PFSK-1 (cell line): ENCODE measurements at regions not wholly inside any gene's neighbourhood (a gene's known extent, or its start where the extent isn't known, plus 50 kb on each side); places are given as distances from the start of the nearest gene placed in this dataset.

Experiments
- FOXP2 ChIP-seq: optimal IDR thresholded peaks from 2 replicates; pipeline ENCODE3; 2011; ENCODE audit warnings: borderline replicate concordance, control low read depth, inconsistent platforms; ENCODE audit not compliant: insufficient read depth; ENCODE audit errors: extremely low read length, extremely low read depth
- POLR2AphosphoS5 ChIP-seq: IDR thresholded peaks from 2 replicates; pipeline ENCODE4 v1.6.1; 2012; ENCODE audit warnings: low read depth, mild to moderate bottlenecking, control low read depth, low read length, moderate library complexity
- SIN3A ChIP-seq: IDR thresholded peaks from 2 replicates; pipeline ENCODE4 v1.6.1; 2012; ENCODE audit warnings: mild to moderate bottlenecking, low read length, moderate library complexity, borderline replicate concordance; ENCODE audit not compliant: insufficient read depth
- TAF1 ChIP-seq: IDR thresholded peaks from 2 replicates; pipeline ENCODE4 v1.6.1; 2012; ENCODE audit warnings: low read length, control low read depth, borderline replicate concordance; ENCODE audit not compliant: insufficient read depth
- TF ChIP-seq, protein P1 (sequence below), 2 experiments: IDR thresholded peaks; 2 replicates each; pipeline versions ENCODE4 v1.6.1 to v1.8.0; 2011 to 2012; ENCODE audit warnings: low read depth in 2 of 2, low read length in 2 of 2, control low read depth in 1 of 2, inconsistent platforms in 1 of 2, mild to moderate bottlenecking in 1 of 2, moderate library complexity in 1 of 2; ENCODE audit not compliant: insufficient read depth in 1 of 2

DNA sequence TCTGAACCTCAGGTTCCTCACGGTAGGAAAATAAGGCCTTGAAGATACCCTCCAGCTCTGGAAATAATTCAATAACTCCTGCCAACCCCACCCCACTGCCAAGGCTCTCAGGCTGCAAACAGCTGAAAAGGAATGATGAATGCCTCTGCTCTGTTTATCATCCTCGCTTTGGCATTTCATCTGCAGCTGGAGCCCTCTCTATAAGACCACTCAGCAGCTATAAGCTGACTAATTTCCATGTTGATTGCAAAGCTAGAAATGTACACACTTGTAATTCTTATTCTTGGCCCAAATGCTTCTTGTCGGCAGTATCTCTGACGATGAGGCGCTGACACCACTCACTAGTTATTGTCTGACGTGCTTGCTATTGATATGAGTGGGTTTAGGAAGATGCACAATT, 408.4 kb upstream of the NMUR2 start:
- TF ChIP-seq, protein P1, sequence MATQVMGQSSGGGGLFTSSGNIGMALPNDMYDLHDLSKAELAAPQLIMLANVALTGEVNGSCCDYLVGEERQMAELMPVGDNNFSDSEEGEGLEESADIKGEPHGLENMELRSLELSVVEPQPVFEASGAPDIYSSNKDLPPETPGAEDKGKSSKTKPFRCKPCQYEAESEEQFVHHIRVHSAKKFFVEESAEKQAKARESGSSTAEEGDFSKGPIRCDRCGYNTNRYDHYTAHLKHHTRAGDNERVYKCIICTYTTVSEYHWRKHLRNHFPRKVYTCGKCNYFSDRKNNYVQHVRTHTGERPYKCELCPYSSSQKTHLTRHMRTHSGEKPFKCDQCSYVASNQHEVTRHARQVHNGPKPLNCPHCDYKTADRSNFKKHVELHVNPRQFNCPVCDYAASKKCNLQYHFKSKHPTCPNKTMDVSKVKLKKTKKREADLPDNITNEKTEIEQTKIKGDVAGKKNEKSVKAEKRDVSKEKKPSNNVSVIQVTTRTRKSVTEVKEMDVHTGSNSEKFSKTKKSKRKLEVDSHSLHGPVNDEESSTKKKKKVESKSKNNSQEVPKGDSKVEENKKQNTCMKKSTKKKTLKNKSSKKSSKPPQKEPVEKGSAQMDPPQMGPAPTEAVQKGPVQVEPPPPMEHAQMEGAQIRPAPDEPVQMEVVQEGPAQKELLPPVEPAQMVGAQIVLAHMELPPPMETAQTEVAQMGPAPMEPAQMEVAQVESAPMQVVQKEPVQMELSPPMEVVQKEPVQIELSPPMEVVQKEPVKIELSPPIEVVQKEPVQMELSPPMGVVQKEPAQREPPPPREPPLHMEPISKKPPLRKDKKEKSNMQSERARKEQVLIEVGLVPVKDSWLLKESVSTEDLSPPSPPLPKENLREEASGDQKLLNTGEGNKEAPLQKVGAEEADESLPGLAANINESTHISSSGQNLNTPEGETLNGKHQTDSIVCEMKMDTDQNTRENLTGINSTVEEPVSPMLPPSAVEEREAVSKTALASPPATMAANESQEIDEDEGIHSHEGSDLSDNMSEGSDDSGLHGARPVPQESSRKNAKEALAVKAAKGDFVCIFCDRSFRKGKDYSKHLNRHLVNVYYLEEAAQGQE (IDR thresholded peaks at IDR 0.05; ENCODE audit: insufficient read depth in 1 of 2, low read depth in 2 of 2, low read length in 2 of 2), result no peak
- TF ChIP-seq TAF1 (no peak), SIN3A (no peak), POLR2AphosphoS5 (no peak), FOXP2 (no peak)
